ENCODE measurements at regions not wholly inside any gene's neighbourhood (a gene's known extent, or its start where the extent isn't known, plus 50 kb on each side); places are given as distances from the start of the nearest gene placed in this dataset.

- no peaks in the 10 kb centered on the region for H3K9me3 ChIP-seq (ENCODE audit: low read depth, low read length, poor library complexity, severe bottlenecking)
- BruUV-seq (replicated peaks): no TSS peak
- H3K36me3 ChIP-seq (ENCODE audit: insufficient read depth, low read length, poor library complexity, severe bottlenecking): no peaks in the 10 kb centered on the region
- intact Hi-C loops (cut with micrococcal nuclease; ENCODE audit: unreplicated experiment): no loop called here
- ChIA-PET POLR2A (ENCODE audit: low non-redundant PET) (interaction anchor here (0.5 kb wide), 1 partner anchor 225 kb away, joined by 7 read pairs; no protein-coding TSS in a partner anchor), CTCF (no interaction called here)
- no peaks in the 10 kb centered on the region for H3K4me1 ChIP-seq (ENCODE audit: insufficient read depth, low read length, poor library complexity, severe bottlenecking)
- H3K27me3 ChIP-seq (replicated peaks; ENCODE audit: insufficient read depth, low read depth, low read length, poor library complexity): no peaks in the 10 kb centered on the region
- no peak for DNase-seq (ENCODE audit: low spot score)
- H3K27ac ChIP-seq (ENCODE audit: low read depth, low read length, poor library complexity, severe bottlenecking): no peak overlapping the region
- no peak overlapping the region for H3K4me3 ChIP-seq (ENCODE audit: low read depth, low read length, poor library complexity, severe bottlenecking)
- TF ChIP-seq CTCF (conservative IDR thresholded peaks at IDR 0.05; ENCODE audit: low read depth, low read length): no peak
- TF ChIP-seq EZH2 (IDR thresholded peaks at IDR 0.05; ENCODE audit: borderline replicate concordance, low read depth, low read length, poor library complexity, severe bottlenecking): no peak
Measured at GRCh38 chr10:28913436-28914237, 236.3 kb downstream of the BAMBI start.

- POLR2A ChIA-PET (ENCODE audit: low non-redundant PET): no interaction called here
- no TSS peak for BruUV-seq (replicated peaks)
Measured at GRCh38 chr10:28914701-28915100, 237.4 kb downstream of the BAMBI start.

GRCh38 chr10:28915989-28916588 is 238.8 kb downstream of the BAMBI start:
- Histone ChIP-seq H3K27ac (ENCODE audit: low read depth, low read length, poor library complexity, severe bottlenecking) (no peak overlapping the region), H3K36me3 (ENCODE audit: insufficient read depth, low read length, poor library complexity, severe bottlenecking) (no peaks in the 10 kb centered on the region), H3K27me3 (replicated peaks; ENCODE audit: insufficient read depth, low read depth, low read length, poor library complexity) (no peaks in the 10 kb centered on the region), H3K9me3 (ENCODE audit: low read depth, low read length, poor library complexity, severe bottlenecking) (no peaks in the 10 kb centered on the region), H3K4me1 (ENCODE audit: insufficient read depth, low read length, poor library complexity, severe bottlenecking) (no peaks in the 10 kb centered on the region), H3K4me3 (ENCODE audit: low read depth, low read length, poor library complexity, severe bottlenecking) (no peak overlapping the region)
- no peak for DNase-seq (ENCODE audit: low spot score)
- POLR2A ChIA-PET (ENCODE audit: low non-redundant PET): no interaction called here
- intact Hi-C loops (cut with micrococcal nuclease; ENCODE audit: unreplicated experiment): no loop called here
- CTCF ChIA-PET: no interaction called here
- no TSS peak for BruUV-seq (replicated peaks)
- no peak for TF ChIP-seq EZH2 (IDR thresholded peaks at IDR 0.05; ENCODE audit: borderline replicate concordance, low read depth, low read length, poor library complexity, severe bottlenecking)
- no peak for TF ChIP-seq CTCF (conservative IDR thresholded peaks at IDR 0.05; ENCODE audit: low read depth, low read length)

More at GRCh38 chr10:28914701-28915100, 237.4 kb downstream of the BAMBI start:
- peak; percentile 41 for DNase-seq (ENCODE audit: low spot score)
- no peak overlapping the region for H3K4me3 ChIP-seq (ENCODE audit: low read depth, low read length, poor library complexity, severe bottlenecking)
- H3K4me1 ChIP-seq (ENCODE audit: insufficient read depth, low read length, poor library complexity, severe bottlenecking): no peaks in the 10 kb centered on the region
- intact Hi-C loops (cut with micrococcal nuclease; ENCODE audit: unreplicated experiment): no loop called here
- CTCF ChIA-PET: no interaction called here
- no peaks in the 10 kb centered on the region for H3K27me3 ChIP-seq (replicated peaks; ENCODE audit: insufficient read depth, low read depth, low read length, poor library complexity)
- no peak overlapping the region for H3K27ac ChIP-seq (ENCODE audit: low read depth, low read length, poor library complexity, severe bottlenecking)
- H3K36me3 ChIP-seq (ENCODE audit: insufficient read depth, low read length, poor library complexity, severe bottlenecking): no peaks in the 10 kb centered on the region
- no peaks in the 10 kb centered on the region for H3K9me3 ChIP-seq (ENCODE audit: low read depth, low read length, poor library complexity, severe bottlenecking)
- TF ChIP-seq CTCF (conservative IDR thresholded peaks at IDR 0.05; ENCODE audit: low read depth, low read length) (no peak), EZH2 (IDR thresholded peaks at IDR 0.05; ENCODE audit: borderline replicate concordance, low read depth, low read length, poor library complexity, severe bottlenecking) (no peak)

Data from A673 (cell line).